IMR-90 (cell line): ENCODE measurements at regions not wholly inside any gene's neighbourhood (a gene's known extent, or its start where the extent isn't known, plus 50 kb on each side); places are given as distances from the start of the nearest gene placed in this dataset.

Experiments
- BHLHE40 ChIP-seq: fragments of 150-350 bp; IDR thresholded peaks from 2 replicates; pipeline ENCODE4 v1.6.1; 2016; ENCODE audit warnings: mild to moderate bottlenecking, low read depth, low read length
- CEBPB ChIP-seq: IDR thresholded peaks from 2 replicates; pipeline ENCODE4 v1.6.1; 2012; ENCODE audit warnings: low read depth, low read length, improper control_type of control experiment
- CTCF ChIP-seq: conservative IDR thresholded peaks from 2 replicates; pipeline ENCODE4 v1.5.1; 2012; ENCODE audit warnings: mild to moderate bottlenecking, low read depth, low read length, improper control_type of control experiment
- ELK1 ChIP-seq: fragments of 150-350 bp; IDR thresholded peaks from 2 replicates; pipeline ENCODE4 v1.6.1; 2016; ENCODE audit warnings: low read depth, mild to moderate bottlenecking, low read length, moderate library complexity, borderline replicate concordance
- FOS ChIP-seq: fragments of 150-350 bp; IDR thresholded peaks from 2 replicates; pipeline ENCODE4 v1.6.1; 2016; ENCODE audit warnings: low read depth, low read length
- MAZ ChIP-seq: IDR thresholded peaks from 2 replicates; pipeline ENCODE4 v1.6.1; 2012; ENCODE audit warnings: low read depth, mild to moderate bottlenecking, low read length, improper control_type of control experiment, moderate library complexity, borderline replicate concordance
- NFE2L2 ChIP-seq: fragments of 150-350 bp; IDR thresholded peaks from 2 replicates; pipeline ENCODE4 v1.6.1; 2016; ENCODE audit warnings: low read depth, mild to moderate bottlenecking, low read length
- POLR2A ChIP-seq: IDR thresholded peaks from 2 replicates; pipeline ENCODE4 v1.6.1; 2012; ENCODE audit warnings: mild to moderate bottlenecking, low read depth, low read length
- RAD21 ChIP-seq: IDR thresholded peaks from 2 replicates; pipeline ENCODE4 v1.6.1; 2012; ENCODE audit warnings: low read length, improper control_type of control experiment
- RFX5 ChIP-seq: IDR thresholded peaks from 2 replicates; pipeline ENCODE4 v1.8.0; 2012; ENCODE audit warnings: low read depth, mild to moderate bottlenecking, low read length, moderate library complexity
- SMC3 ChIP-seq: fragments of 150-350 bp; IDR thresholded peaks from 2 replicates; pipeline ENCODE4 v1.6.1; 2016; ENCODE audit warnings: low read depth, mild to moderate bottlenecking, antibody characterized with exemption, low read length, moderate library complexity

GRCh38 chr4:100289946-100290345 is 99.7 kb upstream of the DDIT4L start:
- TF ChIP-seq RAD21, result no peak
- TF ChIP-seq FOS, result no peak
- TF ChIP-seq POLR2A, result no peak
- TF ChIP-seq CTCF, result no peak
- no peak for TF ChIP-seq ELK1
- no peak for TF ChIP-seq CEBPB
- TF ChIP-seq NFE2L2, result no peak
- no peak for TF ChIP-seq BHLHE40
- no peak for TF ChIP-seq SMC3
- TF ChIP-seq RFX5, result no peak
- no peak for TF ChIP-seq MAZ
